Astrocyte of the spinal cord (primary cell): ENCODE measurements at regions not wholly inside any gene's neighbourhood (a gene's known extent, or its start where the extent isn't known, plus 50 kb on each side); places are given as distances from the start of the nearest gene placed in this dataset.
"Not testable (repeated sequence)": the region's sequence is repeated elsewhere in the genome, so short reads cannot be mapped to it uniquely, and the experiment has no call there.

Experiments
- DNase-seq: peaks from one replicate; pipeline ENCODE4 v3.0.0; 2011; ENCODE audit warnings: low read depth, low spot score
- H3K4me3 ChIP-seq: 2 replicates; pipeline ENCODE4 v1.5.1; 2011; ENCODE audit warnings: low read depth, mild to moderate bottlenecking, low read length, moderate library complexity
- in situ Hi-C: cut with HindIII; loops from 2 replicates; pipeline ENCODE4 v1.10.0; 2017; ENCODE audit warnings: low sequenced_read_pairs
- TF ChIP-seq, protein P1 (sequence below): IDR thresholded peaks from 2 replicates; pipeline ENCODE4 v1.5.1; 2012; ENCODE audit warnings: low read depth, mild to moderate bottlenecking, low read length, inconsistent platforms

DNA sequence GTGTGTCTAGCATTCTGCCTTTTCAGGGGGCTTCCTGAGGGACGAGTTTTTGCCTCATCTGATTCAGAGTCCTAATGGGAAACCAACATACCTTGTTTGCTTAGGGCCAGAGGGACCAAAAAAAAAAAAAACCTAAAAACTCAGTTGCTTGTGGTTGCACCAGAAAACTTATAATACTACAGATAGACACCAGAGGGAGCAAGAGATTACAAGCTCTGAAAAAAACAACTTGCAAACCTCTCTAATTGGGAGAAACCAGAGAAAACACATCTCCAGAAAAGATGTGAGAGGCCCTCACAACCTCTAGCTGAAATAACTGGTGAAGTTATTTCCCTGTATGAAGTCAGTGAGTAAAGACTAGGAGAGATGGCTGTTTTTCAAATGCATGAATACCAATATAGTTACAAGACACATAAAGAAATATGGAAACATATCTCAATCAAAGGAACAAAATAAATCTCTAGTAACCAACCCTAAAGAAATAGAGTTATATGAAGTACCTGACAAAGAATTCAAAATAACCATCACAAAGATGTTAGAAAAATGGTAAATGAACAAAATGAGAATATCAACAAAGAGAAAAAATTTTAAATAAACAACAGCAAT lies 233.7 kb upstream of the NFIA start:
- in situ Hi-C loops: no loop called here
- TF ChIP-seq, protein P1, sequence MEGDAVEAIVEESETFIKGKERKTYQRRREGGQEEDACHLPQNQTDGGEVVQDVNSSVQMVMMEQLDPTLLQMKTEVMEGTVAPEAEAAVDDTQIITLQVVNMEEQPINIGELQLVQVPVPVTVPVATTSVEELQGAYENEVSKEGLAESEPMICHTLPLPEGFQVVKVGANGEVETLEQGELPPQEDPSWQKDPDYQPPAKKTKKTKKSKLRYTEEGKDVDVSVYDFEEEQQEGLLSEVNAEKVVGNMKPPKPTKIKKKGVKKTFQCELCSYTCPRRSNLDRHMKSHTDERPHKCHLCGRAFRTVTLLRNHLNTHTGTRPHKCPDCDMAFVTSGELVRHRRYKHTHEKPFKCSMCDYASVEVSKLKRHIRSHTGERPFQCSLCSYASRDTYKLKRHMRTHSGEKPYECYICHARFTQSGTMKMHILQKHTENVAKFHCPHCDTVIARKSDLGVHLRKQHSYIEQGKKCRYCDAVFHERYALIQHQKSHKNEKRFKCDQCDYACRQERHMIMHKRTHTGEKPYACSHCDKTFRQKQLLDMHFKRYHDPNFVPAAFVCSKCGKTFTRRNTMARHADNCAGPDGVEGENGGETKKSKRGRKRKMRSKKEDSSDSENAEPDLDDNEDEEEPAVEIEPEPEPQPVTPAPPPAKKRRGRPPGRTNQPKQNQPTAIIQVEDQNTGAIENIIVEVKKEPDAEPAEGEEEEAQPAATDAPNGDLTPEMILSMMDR: peak; percentile 55
- DNase-seq: peak; percentile 71
- no peak overlapping the region for H3K4me3 ChIP-seq

DNA sequence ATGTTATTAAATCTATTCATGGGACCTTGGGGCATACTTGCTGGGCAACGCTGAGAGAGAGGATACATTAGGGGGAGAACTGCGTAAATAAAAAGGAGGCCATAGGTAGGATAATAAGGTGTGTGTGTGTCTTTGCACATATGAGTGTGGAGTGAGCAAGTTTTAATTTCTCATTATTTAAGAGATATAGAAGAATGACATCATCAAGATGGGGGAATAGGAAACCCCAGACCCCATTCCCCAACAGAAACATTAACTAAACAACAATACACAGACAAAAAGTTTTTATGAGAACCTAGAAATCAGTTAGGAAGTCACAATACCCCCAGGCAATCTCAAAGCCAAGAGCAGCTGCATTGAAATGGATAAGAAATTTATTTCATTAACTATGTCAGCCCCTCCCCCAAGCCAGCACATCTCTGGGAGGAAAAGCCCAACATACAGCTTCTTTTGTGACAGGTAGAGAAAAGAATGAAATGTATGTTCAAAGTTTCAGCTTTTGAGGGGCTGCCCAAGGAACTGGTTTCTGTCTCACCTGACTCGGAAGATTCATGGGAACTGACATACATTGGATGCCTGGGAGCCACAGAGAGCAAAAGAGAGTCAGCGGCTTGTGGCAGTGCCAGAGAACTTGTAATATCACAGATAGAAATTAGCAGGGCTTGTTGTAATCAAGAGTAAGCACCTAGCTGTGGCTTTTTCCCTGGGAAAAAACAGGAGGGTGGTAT lies 234.3 kb upstream of the NFIA start:
- no peak overlapping the region for H3K4me3 ChIP-seq
- TF ChIP-seq, protein P1: no peak
- DNase-seq: no peak
- in situ Hi-C loops: no loop called here

DNA sequence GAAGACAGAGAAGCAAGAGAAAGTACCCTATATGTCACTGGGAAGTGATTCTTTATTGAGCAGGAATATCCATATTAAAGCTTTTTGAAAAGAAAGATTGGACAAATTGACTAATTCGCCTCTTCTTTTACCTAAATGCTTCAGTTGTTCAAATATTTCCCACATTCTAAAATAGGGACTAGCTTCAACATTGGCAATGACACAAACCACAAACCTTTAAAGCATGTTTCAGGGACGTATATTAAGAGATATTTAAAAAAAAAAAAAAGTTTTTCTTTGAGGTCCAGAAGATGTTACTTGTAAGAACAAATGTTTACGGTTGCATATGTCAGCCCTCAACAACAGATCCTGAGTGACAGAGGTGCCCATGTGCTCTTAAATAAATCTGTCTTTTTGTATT lies 235.0 kb upstream of the NFIA start:
- in situ Hi-C loops: no loop called here

DNA sequence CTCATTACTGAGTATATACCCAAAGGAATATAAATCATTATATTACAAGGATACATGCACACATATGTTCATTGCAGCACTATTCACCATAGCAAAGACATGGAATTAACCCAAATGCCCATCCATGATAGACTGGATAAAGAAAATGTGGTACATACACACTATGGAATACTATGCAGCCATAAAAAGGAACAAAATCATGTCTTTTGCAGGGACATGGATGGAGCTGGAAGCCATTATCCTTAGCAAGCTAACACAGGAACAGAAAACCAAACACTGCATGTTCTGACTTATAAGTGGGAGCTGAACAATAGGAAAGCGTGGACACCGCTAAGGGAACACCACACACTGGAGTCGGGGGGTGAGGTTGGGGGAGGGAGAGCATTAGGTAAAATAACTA lies 236.7 kb upstream of the NFIA start:
- in situ Hi-C loops, DNase-seq, H3K4me3 ChIP-seq: not testable (repeated sequence)

More for the DNA sequence above, 235.0 kb upstream of the NFIA start:
- no peak overlapping the region for H3K4me3 ChIP-seq
- no peak for DNase-seq
- TF ChIP-seq, protein P1: no peak

DNA sequence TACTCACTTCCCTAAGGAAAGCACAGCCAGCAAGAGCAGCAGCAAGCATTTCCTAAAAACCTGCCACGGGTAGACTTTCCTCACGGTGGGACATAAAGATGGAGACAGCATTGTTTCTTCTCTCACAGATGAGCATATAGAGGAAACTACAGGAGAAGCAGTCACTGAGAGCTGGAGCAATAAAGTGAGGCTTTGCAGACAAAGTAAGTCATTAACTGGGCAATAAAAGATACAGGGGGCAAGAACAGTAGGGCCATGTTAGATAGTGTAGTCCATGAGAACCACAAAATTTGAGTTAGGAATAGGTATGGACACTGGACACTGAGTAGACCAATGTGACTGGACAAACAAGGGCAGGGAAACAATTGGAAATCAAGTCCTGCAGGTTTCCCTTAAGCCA lies 240.1 kb upstream of the NFIA start:
- in situ Hi-C loops: no loop called here
- no peak for DNase-seq
- TF ChIP-seq, protein P1: no peak
- H3K4me3 ChIP-seq: no peak overlapping the region

DNA sequence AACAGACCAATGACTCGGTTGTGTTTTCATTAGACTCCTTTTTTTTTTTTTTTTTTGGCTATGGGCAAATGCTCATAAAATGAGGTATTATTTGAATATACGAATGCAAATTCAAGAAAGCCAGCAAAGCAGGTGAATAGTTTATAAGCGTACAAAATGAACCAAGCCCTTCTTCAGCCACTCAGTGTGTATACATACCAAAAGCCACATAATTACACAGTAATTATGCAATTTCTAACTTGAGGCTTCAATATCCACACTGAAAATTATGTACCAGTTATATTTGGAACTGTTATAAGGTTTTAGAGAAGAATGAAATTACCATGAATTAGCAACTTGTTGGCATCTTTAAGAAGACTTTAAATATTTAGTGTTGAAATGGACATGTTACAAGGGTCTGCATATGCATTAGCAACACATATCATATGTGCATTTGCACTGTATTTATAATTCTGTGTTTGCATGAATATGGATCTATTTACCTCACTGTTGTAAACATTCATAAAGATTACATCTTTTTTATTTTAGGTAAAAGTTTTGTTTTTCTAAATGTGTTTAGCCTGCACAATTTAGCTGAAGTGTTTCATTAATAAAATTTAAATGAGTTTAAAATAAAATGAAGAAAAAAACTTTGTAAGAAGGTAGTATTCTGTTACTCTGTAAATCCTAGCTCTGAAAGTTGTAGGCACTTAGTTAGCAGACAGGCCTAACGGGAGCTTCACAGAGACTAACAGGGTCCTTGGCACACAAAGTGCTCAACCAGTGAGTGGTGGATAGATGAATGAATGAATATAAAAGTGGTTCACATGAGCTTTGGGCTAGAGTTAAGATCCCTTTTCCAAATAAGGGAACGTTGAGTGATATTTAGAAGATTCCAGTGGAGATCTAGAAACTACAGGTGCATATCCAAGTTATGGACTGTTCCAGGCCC lies 241.0 kb upstream of the NFIA start:
- H3K4me3 ChIP-seq: no peak overlapping the region
- in situ Hi-C loops: no loop called here
- TF ChIP-seq, protein P1: no peak
- no peak for DNase-seq

DNA sequence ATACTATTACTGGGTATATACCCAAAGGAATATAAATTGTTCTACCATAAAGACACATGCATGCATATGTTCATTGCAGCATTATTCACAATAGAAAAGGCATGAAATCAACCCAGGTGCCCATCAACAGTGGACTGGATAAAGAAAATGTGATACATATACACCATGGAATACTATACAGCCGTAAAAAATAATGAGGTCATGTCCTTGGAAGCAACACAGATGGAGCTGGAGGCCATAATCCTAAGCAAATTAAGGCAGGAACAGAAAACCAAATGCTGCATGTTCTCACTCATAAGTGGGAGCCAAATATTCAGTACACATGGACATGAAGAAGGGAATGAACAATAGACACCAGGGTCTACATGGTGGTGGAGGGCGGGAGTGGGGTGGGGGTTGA lies 241.9 kb upstream of the NFIA start:
- DNase-seq, H3K4me3 ChIP-seq, in situ Hi-C loops: not testable (repeated sequence)
